ENCODE measurements at regions not wholly inside any gene's neighbourhood (a gene's known extent, or its start where the extent isn't known, plus 50 kb on each side); places are given as distances from the start of the nearest gene placed in this dataset.

DNA sequence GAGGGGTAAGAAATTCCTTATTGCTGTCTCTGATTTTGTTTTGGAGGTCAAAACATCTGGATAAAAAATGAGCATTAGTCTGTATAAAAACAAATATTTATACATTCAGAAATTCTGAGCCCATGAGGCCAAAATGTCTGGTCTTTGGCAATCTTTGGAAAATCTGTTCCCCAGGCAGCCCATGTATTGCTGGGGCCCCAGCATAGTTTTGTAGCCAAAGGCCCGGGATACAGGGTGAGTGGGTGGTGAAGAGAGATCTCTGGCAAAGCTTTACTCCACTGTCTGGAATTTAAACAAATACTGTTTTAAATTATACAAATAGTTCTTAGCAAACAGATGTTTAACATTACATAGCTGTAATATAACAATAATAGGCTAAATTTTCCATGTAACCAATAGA lies 134.7 kb upstream of the GALNT17 start:
- TF ChIP-seq, protein P1, sequence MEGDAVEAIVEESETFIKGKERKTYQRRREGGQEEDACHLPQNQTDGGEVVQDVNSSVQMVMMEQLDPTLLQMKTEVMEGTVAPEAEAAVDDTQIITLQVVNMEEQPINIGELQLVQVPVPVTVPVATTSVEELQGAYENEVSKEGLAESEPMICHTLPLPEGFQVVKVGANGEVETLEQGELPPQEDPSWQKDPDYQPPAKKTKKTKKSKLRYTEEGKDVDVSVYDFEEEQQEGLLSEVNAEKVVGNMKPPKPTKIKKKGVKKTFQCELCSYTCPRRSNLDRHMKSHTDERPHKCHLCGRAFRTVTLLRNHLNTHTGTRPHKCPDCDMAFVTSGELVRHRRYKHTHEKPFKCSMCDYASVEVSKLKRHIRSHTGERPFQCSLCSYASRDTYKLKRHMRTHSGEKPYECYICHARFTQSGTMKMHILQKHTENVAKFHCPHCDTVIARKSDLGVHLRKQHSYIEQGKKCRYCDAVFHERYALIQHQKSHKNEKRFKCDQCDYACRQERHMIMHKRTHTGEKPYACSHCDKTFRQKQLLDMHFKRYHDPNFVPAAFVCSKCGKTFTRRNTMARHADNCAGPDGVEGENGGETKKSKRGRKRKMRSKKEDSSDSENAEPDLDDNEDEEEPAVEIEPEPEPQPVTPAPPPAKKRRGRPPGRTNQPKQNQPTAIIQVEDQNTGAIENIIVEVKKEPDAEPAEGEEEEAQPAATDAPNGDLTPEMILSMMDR (IDR thresholded peaks at IDR 0.05; ENCODE audit: low read depth, low read length) = no peak
- TF ChIP-seq POLR2A (IDR thresholded peaks at IDR 0.05; ENCODE audit: extremely low read depth, insufficient read length) = no peak
- TF ChIP-seq, protein P2, sequence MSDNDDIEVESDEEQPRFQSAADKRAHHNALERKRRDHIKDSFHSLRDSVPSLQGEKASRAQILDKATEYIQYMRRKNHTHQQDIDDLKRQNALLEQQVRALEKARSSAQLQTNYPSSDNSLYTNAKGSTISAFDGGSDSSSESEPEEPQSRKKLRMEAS (IDR thresholded peaks at IDR 0.05; ENCODE audit: low read depth, low read length) = no peak
